ENCODE measurements at regions not wholly inside any gene's neighbourhood (a gene's known extent, or its start where the extent isn't known, plus 50 kb on each side); places are given as distances from the start of the nearest gene placed in this dataset.
"Not testable (repeated sequence)": the region's sequence is repeated elsewhere in the genome, so short reads cannot be mapped to it uniquely, and the experiment has no call there.

- DNase-seq (ENCODE audit: insufficient read length, low spot score) (no peak), FAIRE-seq (no peak)
- no peak for TF ChIP-seq POLR2A (IDR thresholded peaks at IDR 0.05; ENCODE audit: low read depth, low read length)
These were observed 107.1 kb downstream of the EBLN1 start for GRCh38 chr10:22110761-22111160.

- FAIRE-seq = no peak
- no peak for DNase-seq (ENCODE audit: insufficient read length, low spot score)
- no peak for TF ChIP-seq POLR2A (IDR thresholded peaks at IDR 0.05; ENCODE audit: low read depth, low read length)
These were observed 101.7 kb upstream of the DNAJC1 start for GRCh38 chr10:22105270-22105669.

GRCh38 chr10:22103701-22104470 is 100.4 kb upstream of the DNAJC1 start:
- FAIRE-seq (no peak), DNase-seq (ENCODE audit: insufficient read length, low spot score) (no peak)
- no peak for TF ChIP-seq POLR2A (IDR thresholded peaks at IDR 0.05; ENCODE audit: low read depth, low read length)

GRCh38 chr10:22097696-22098095 is 94.2 kb upstream of the DNAJC1 start:
- FAIRE-seq = no peak
- DNase-seq (ENCODE audit: insufficient read length, low spot score) = no peak
- TF ChIP-seq POLR2A (IDR thresholded peaks at IDR 0.05; ENCODE audit: low read depth, low read length) = no peak

GRCh38 chr10:22091260-22091659 is 87.7 kb upstream of the DNAJC1 start:
- FAIRE-seq; DNase-seq (ENCODE audit: insufficient read length, low spot score): not testable (repeated sequence)

GRCh38 chr10:22087402-22087738 is 83.8 kb upstream of the DNAJC1 start:
- TF ChIP-seq POLR2A (IDR thresholded peaks at IDR 0.05; ENCODE audit: low read depth, low read length) = no peak
- FAIRE-seq = no peak
- no peak for DNase-seq (ENCODE audit: insufficient read length, low spot score)

GRCh38 chr10:22086730-22087401 is 83.3 kb upstream of the DNAJC1 start:
- no peak for TF ChIP-seq POLR2A (IDR thresholded peaks at IDR 0.05; ENCODE audit: low read depth, low read length)
- peak; percentile 22 for DNase-seq (ENCODE audit: insufficient read length, low spot score)
- FAIRE-seq = peak; percentile 30

- DNase-seq (ENCODE audit: insufficient read length, low spot score); FAIRE-seq: not testable (repeated sequence)
These were observed 76.4 kb upstream of the DNAJC1 start for GRCh38 chr10:22079921-22080320.

- TF ChIP-seq POLR2A (IDR thresholded peaks at IDR 0.05; ENCODE audit: low read depth, low read length) = no peak
- no peak for DNase-seq (ENCODE audit: insufficient read length, low spot score)
- no peak for FAIRE-seq
These were observed 67.8 kb upstream of the DNAJC1 start for GRCh38 chr10:22071332-22071731.

GRCh38 chr10:22067091-22067490 is 63.6 kb upstream of the DNAJC1 start:
- TF ChIP-seq POLR2A (IDR thresholded peaks at IDR 0.05; ENCODE audit: low read depth, low read length) = no peak
- FAIRE-seq (no peak), DNase-seq (ENCODE audit: insufficient read length, low spot score) (no peak)

- FAIRE-seq; DNase-seq (ENCODE audit: insufficient read length, low spot score): not testable (repeated sequence)
These were observed 57.5 kb upstream of the DNAJC1 start for GRCh38 chr10:22060984-22061383.

- no peak for TF ChIP-seq POLR2A (IDR thresholded peaks at IDR 0.05; ENCODE audit: low read depth, low read length)
- no peak for FAIRE-seq
- no peak for DNase-seq (ENCODE audit: insufficient read length, low spot score)
These were observed 54.7 kb upstream of the DNAJC1 start for GRCh38 chr10:22058201-22058600.

- TF ChIP-seq POLR2A (IDR thresholded peaks at IDR 0.05; ENCODE audit: low read depth, low read length) = no peak
- peak; percentile 55 for FAIRE-seq
- DNase-seq (ENCODE audit: insufficient read length, low spot score) = no peak
These were observed 51.4 kb upstream of the DNAJC1 start for GRCh38 chr10:22054961-22055360.

Measured in H54 (cell line).